ENCODE measurements at regions not wholly inside any gene's neighbourhood (a gene's known extent, or its start where the extent isn't known, plus 50 kb on each side); places are given as distances from the start of the nearest gene placed in this dataset.

DNA sequence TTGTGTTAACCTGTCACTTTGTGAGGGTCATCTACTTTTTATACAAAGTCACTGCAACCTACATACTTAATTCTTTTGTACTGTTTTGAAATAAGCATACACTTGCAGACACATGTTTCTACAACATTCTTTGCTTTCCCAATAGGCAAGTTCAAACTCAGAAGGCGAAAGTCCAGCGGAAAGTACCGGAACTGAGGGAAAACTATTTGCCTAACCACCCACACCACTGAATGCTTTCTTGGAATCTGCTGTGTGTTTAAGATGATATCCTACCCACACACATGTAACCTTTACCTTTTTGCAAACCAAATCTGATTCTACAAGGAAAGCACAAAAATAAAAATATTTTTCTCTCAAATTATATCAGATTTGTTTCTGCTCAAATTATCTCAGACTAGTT, 139.4 kb upstream of the AGR3 start (continued):
- TF ChIP-seq, protein P1, sequence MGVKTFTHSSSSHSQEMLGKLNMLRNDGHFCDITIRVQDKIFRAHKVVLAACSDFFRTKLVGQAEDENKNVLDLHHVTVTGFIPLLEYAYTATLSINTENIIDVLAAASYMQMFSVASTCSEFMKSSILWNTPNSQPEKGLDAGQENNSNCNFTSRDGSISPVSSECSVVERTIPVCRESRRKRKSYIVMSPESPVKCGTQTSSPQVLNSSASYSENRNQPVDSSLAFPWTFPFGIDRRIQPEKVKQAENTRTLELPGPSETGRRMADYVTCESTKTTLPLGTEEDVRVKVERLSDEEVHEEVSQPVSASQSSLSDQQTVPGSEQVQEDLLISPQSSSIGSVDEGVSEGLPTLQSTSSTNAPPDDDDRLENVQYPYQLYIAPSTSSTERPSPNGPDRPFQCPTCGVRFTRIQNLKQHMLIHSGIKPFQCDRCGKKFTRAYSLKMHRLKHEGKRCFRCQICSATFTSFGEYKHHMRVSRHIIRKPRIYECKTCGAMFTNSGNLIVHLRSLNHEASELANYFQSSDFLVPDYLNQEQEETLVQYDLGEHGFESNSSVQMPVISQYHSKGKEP (CRISPR knock-in tag; IDR thresholded peaks at IDR 0.05), result no peak; the same call in 1 of the 2 replicates
- TF ChIP-seq, protein P2, sequence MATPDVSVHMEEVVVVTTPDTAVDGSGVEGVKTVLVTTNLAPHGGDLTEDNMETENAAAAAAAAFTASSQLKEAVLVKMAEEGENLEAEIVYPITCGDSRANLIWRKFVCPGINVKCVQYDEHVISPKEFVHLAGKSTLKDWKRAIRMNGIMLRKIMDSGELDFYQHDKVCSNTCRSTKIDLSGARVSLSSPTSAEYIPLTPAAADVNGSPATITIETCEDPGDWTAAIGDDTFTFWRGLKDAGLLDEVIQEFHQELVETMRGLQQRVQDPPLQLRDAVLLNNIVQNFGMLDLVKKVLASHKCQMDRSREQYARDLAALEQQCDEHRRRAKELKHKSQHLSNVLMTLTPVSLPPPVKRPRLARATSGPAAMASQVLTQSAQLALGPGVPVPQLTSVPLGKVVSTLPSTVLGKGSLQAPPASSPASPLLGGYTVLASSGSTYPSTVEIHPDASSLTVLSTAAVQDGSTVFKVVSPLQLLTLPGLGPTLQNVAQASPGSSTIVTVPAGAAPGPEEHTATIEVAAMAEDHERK (CRISPR knock-in tag; IDR thresholded peaks at IDR 0.05; ENCODE audit: low read depth), result no peak
- TF ChIP-seq PPARG (CRISPR knock-in tag; conservative IDR thresholded peaks at IDR 0.05) (no peak; the same call in none of the 2 replicates), SKI (IDR thresholded peaks at IDR 0.05; ENCODE audit: partially characterized antibody) (peak; percentile 92), ZMYM2 (CRISPR knock-in tag; IDR thresholded peaks at IDR 0.05) (peak; percentile 78), NR1H2 (CRISPR knock-in tag; IDR thresholded peaks at IDR 0.05; ENCODE audit: borderline replicate concordance, low read depth) (no peak), ONECUT2 (CRISPR knock-in tag; IDR thresholded peaks at IDR 0.05) (0 out of 2 replicates have a peak, but pooled peaks have one; percentile 49), ZKSCAN1 (IDR thresholded peaks at IDR 0.05; ENCODE audit: low read length) (no peak), IRX3 (CRISPR knock-in tag; IDR thresholded peaks at IDR 0.05; ENCODE audit: borderline replicate concordance, low read depth) (no peak), ARNTL (CRISPR knock-in tag; IDR thresholded peaks at IDR 0.05) (peak; percentile 84), MEF2D (CRISPR knock-in tag; IDR thresholded peaks at IDR 0.05) (peak; percentile 67; the same call in 1 of the 2 replicates), ZNF354B (CRISPR knock-in tag; IDR thresholded peaks at IDR 0.05) (no peak), ASH2L (IDR thresholded peaks at IDR 0.05; ENCODE audit: insufficient read length, low read depth, low read length) (peak; percentile 60), ZNF773 (CRISPR knock-in tag; IDR thresholded peaks at IDR 0.05; ENCODE audit: borderline replicate concordance) (no peak), ZNF737 (CRISPR knock-in tag; IDR thresholded peaks at IDR 0.05; ENCODE audit: borderline replicate concordance) (no peak), HMG20A (CRISPR knock-in tag; IDR thresholded peaks at IDR 0.05; ENCODE audit: borderline replicate concordance) (peak; percentile 97), NR2F6 (IDR thresholded peaks at IDR 0.05) (peak; percentile 80), NR2F6 (CRISPR knock-in tag; IDR thresholded peaks at IDR 0.05) (peak; percentile 88), ZSCAN12 (CRISPR knock-in tag; IDR thresholded peaks at IDR 0.05) (no peak), PHF21A (CRISPR knock-in tag; IDR thresholded peaks at IDR 0.05) (peak; percentile 71)
- TF ChIP-seq, protein P3, sequence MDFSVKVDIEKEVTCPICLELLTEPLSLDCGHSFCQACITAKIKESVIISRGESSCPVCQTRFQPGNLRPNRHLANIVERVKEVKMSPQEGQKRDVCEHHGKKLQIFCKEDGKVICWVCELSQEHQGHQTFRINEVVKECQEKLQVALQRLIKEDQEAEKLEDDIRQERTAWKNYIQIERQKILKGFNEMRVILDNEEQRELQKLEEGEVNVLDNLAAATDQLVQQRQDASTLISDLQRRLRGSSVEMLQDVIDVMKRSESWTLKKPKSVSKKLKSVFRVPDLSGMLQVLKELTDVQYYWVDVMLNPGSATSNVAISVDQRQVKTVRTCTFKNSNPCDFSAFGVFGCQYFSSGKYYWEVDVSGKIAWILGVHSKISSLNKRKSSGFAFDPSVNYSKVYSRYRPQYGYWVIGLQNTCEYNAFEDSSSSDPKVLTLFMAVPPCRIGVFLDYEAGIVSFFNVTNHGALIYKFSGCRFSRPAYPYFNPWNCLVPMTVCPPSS (IDR thresholded peaks at IDR 0.05), result no peak
- TF ChIP-seq, protein P4, sequence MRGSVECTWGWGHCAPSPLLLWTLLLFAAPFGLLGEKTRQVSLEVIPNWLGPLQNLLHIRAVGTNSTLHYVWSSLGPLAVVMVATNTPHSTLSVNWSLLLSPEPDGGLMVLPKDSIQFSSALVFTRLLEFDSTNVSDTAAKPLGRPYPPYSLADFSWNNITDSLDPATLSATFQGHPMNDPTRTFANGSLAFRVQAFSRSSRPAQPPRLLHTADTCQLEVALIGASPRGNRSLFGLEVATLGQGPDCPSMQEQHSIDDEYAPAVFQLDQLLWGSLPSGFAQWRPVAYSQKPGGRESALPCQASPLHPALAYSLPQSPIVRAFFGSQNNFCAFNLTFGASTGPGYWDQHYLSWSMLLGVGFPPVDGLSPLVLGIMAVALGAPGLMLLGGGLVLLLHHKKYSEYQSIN (CRISPR knock-in tag; IDR thresholded peaks at IDR 0.05; ENCODE audit: borderline replicate concordance), result no peak
- TF ChIP-seq, protein P5, sequence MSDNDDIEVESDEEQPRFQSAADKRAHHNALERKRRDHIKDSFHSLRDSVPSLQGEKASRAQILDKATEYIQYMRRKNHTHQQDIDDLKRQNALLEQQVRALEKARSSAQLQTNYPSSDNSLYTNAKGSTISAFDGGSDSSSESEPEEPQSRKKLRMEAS (IDR thresholded peaks at IDR 0.05), result peak; percentile 82
- TF ChIP-seq, protein P6, sequence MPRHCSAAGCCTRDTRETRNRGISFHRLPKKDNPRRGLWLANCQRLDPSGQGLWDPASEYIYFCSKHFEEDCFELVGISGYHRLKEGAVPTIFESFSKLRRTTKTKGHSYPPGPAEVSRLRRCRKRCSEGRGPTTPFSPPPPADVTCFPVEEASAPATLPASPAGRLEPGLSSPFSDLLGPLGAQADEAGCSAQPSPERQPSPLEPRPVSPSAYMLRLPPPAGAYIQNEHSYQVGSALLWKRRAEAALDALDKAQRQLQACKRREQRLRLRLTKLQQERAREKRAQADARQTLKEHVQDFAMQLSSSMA (CRISPR knock-in tag; IDR thresholded peaks at IDR 0.05), result no peak
- TF ChIP-seq, protein P7, sequence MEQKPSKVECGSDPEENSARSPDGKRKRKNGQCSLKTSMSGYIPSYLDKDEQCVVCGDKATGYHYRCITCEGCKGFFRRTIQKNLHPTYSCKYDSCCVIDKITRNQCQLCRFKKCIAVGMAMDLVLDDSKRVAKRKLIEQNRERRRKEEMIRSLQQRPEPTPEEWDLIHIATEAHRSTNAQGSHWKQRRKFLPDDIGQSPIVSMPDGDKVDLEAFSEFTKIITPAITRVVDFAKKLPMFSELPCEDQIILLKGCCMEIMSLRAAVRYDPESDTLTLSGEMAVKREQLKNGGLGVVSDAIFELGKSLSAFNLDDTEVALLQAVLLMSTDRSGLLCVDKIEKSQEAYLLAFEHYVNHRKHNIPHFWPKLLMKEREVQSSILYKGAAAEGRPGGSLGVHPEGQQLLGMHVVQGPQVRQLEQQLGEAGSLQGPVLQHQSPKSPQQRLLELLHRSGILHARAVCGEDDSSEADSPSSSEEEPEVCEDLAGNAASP (CRISPR knock-in tag; IDR thresholded peaks at IDR 0.05; ENCODE audit: borderline replicate concordance), result peak; percentile 87; the same call in 1 of the 2 replicates

Data from HepG2 (cell line).